MG63 (cell line): ENCODE measurements at regions not wholly inside any gene's neighbourhood (a gene's known extent, or its start where the extent isn't known, plus 50 kb on each side); places are given as distances from the start of the nearest gene placed in this dataset.
"Not testable (repeated sequence)": the region's sequence is repeated elsewhere in the genome, so short reads cannot be mapped to it uniquely, and the experiment has no call there.

ENCODE experiments used
- DNase-seq: peaks from one replicate; pipeline ENCODE4 v3.0.0-alpha.2; 2020
- H3K27me3 ChIP-seq: fragments of 250-450 bp; sonication (Bioruptor Pico); 2 replicates; pipeline ENCODE4 v1.5.1; 2020; ENCODE audit warnings: mild to moderate bottlenecking, moderate library complexity
- H3K36me3 ChIP-seq: fragments of 250-450 bp; sonication (Bioruptor Pico); 2 replicates; pipeline ENCODE4 v1.5.1; 2020; ENCODE audit warnings: mild to moderate bottlenecking, moderate library complexity
- H3K4me3 ChIP-seq: fragments of 250-450 bp; sonication (Bioruptor Pico); 2 replicates; pipeline ENCODE4 v1.5.1; 2020; ENCODE audit warnings: mild to moderate bottlenecking, moderate library complexity
- H3K9me3 ChIP-seq: fragments of 250-450 bp; sonication (Bioruptor Pico); 2 replicates; pipeline ENCODE4 v1.5.1; 2020; ENCODE audit warnings: mild to moderate bottlenecking, moderate library complexity

DNA sequence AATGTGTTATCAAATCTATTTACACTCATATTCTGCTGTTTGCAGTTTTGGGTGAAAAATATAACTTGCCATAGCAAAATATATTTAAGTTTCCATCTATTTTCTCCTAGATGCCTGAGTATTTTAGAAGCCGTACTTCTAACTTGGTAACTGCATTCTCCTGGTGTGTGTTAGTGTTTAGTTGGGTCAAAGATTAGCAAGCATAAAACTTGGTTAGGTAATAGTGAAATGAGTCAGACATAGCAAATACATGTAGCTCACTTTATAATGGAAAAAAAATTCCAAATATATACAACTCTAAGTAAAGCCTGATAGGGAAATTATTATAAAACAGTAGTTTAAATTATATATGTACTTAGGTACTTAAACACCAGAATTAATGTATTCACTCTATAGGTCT lies 640.7 kb upstream of the ST8SIA4 start:
- Histone ChIP-seq H3K9me3 (no peaks in the 10 kb centered on the region), H3K27me3 (no peaks in the 10 kb centered on the region), H3K4me3 (no peak overlapping the region), H3K36me3 (no peaks in the 10 kb centered on the region)
- DNase-seq, result no peak

DNA sequence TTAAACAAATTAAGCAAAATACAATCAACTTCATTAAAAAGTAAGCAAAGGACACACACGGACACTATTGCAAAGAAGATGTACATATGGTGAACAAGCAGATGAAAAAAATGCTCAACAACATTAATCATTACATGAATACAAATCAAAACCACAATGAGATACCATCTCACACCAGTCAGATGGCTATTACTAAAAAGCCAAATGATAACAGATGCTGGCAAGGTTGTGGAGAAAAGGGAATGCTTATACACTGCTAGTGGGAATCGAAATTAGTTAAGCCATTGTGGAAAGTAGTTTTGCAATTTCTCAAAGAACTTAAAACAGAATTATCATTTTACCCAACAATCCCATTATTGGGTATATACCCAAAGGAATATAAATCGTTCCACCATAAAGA lies 636.2 kb upstream of the ST8SIA4 start:
- Histone ChIP-seq H3K27me3 (no peaks in the 10 kb centered on the region), H3K9me3 (no peaks in the 10 kb centered on the region), H3K36me3 (no peaks in the 10 kb centered on the region), H3K4me3 (no peak overlapping the region)
- no peak for DNase-seq

DNA sequence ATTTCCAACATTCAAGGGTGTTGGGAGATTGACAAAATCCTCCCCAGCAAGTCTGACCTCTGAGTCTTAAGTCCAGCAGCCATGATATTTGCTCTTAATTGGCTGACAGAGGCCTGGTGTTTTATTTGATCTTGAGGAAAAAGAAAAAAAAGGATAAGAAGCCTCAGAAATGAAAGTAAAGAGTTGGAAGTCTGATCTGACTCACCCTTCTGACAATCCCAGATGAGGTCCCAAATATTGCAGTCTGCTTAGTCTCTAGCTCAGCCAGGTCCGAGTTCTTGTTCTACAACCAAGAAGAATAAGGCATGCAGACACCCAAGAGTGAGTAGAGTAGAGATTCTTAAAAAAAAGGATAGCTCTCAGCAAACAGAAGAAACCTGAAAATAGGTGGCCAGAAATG lies 632.5 kb upstream of the ST8SIA4 start:
- Histone ChIP-seq H3K4me3 (no peak overlapping the region), H3K27me3 (no peaks in the 10 kb centered on the region; the same call in 1 of the 2 replicates), H3K9me3 (no peaks in the 10 kb centered on the region), H3K36me3 (no peaks in the 10 kb centered on the region)
- DNase-seq, result no peak

DNA sequence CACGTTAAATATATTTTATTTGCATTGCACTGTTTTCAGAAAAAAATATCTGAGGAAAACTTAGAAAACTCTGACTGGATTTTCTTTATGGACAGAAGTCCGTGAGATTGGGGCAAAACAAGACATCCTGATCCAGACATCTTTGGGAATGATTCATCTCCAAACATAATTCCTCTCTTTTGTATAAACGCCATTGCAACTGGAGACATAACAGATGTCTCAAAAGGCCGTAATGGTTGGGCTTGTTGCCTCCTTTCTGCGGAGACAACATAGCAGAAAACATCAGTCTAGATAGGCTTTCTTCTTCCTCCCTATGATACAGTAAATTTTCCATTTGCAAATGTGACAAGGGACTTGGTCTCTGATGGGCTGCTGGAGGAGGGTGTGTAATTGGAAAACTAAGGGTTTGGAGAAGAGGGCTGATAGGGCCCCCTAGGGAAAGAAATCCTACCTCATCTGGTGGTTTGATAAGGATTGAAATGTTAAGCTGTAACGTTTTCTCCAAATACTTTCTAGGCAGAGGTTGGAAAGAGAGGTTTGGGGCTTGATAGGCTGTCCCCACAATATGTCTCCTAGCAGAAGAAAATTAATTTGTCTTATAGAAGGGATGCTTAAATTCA lies 631.5 kb upstream of the ST8SIA4 start:
- H3K9me3 ChIP-seq, result no peaks in the 10 kb centered on the region
- no peak overlapping the region for H3K4me3 ChIP-seq
- no peaks in the 10 kb centered on the region for H3K36me3 ChIP-seq
- DNase-seq, result no peak
- no peaks in the 10 kb centered on the region; the same call in 1 of the 2 replicates for H3K27me3 ChIP-seq

DNA sequence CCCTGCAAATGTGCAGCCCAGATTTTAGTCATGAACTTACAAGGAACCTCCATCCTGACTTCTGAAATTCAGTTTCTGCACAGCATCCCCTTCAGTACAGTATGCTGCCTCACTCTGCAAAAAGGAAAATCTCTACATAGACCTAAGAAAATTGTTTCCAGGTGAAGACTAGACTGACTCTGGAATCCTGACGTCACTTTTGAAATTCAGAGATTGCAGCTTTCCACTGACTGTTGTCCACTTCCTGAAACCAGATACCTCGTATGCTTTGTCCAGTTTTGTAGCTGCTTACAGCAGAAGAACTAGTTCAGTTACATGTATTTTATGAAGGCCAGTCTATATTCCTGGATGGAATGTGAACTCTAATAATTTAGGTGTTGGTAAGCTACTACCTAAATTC lies 629.3 kb upstream of the ST8SIA4 start:
- no peaks in the 10 kb centered on the region for H3K36me3 ChIP-seq
- H3K4me3 ChIP-seq, result no peak overlapping the region
- no peak for DNase-seq
- H3K27me3 ChIP-seq, result no peaks in the 10 kb centered on the region; the same call in 1 of the 2 replicates
- no peaks in the 10 kb centered on the region for H3K9me3 ChIP-seq

DNA sequence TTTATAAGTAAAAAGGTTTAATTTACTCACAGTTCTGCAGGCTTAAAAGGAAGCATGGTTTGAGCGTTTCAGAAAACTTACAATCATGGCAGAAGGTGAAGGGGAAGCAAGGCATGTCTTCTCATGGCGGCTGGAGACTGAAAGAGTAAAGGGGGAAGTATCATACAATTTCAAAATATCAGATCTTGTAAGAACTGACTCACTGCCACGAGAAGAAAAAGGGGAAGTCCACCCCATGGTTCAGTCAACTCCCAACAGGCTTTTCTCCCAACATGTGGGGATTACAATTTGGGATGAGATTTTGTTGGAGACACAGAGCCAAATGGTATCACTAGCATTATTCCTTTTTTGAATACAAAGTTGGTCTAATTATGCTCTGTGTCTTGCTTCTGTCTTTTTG lies 627.9 kb upstream of the ST8SIA4 start:
- DNase-seq, result no peak
- Histone ChIP-seq H3K9me3 (no peaks in the 10 kb centered on the region), H3K4me3 (no peak overlapping the region), H3K36me3 (no peaks in the 10 kb centered on the region), H3K27me3 (no peaks in the 10 kb centered on the region; the same call in 1 of the 2 replicates)

DNA sequence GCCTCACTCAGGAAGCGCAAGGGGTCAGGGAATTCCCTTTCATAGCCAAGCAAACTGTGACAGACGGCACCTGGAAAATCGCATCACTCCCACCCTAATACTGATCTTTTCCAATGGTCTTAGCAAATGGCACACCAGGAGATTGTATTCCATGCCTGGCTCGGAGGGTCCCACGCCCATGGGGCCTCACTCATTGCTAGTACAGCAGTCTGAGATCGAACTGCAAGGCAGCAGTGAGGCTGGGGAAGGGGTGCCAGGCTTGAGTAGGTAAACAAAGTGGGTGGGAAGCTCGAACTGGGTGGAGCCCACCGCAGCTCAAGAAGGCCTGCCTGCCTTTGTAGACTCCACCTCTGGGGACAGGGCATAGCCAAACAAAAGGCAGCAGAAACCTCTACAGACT lies 626.0 kb upstream of the ST8SIA4 start:
- not testable (repeated sequence) for H3K36me3 ChIP-seq, H3K27me3 ChIP-seq, H3K4me3 ChIP-seq, H3K9me3 ChIP-seq, DNase-seq

DNA sequence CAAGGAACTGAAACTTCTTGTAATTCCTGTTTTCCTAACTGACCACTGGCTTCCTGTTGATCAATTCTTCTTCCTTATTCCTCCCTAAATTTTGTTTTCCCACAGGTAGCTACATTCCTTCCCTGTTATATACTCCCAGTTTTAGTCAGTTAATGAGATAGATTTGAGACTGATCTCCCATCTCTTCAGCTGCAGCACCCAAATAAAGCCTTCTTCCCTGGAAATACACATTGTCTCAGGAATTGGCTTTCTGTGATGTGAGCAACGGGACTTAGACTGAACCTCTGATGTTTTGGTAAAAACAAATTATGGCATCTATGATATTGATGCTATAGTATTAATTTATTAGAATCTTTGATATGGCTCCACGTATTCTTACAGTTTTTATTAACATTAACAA lies 617.3 kb upstream of the ST8SIA4 start:
- Histone ChIP-seq H3K9me3 (peaks cover 10% of the 10 kb centered on the region), H3K27me3 (no peaks in the 10 kb centered on the region)
- no peak for DNase-seq

DNA sequence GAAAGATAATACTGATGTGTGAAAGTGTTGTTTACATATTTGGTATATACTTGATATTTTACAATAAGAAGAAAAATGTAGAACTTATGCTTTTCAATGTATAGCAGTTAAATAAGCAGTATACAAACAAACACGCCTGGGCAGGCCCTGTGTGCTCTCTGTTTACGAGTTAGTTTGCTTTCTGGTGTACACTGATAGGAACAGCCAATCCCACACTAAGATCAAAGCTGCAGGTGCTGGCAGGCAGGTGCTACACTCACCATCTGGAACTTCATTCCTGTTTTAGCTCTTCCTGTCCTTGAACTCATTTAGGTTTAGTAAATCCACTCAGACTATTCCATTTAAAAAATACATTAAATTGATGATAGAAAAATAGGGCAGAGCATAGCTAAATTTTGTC lies 614.7 kb upstream of the ST8SIA4 start:
- no peak overlapping the region for H3K4me3 ChIP-seq
- no peaks in the 10 kb centered on the region for H3K27me3 ChIP-seq

More for the DNA sequence above, 617.3 kb upstream of the ST8SIA4 start:
- H3K36me3 ChIP-seq, result no peaks in the 10 kb centered on the region
- H3K4me3 ChIP-seq, result no peak overlapping the region

DNA sequence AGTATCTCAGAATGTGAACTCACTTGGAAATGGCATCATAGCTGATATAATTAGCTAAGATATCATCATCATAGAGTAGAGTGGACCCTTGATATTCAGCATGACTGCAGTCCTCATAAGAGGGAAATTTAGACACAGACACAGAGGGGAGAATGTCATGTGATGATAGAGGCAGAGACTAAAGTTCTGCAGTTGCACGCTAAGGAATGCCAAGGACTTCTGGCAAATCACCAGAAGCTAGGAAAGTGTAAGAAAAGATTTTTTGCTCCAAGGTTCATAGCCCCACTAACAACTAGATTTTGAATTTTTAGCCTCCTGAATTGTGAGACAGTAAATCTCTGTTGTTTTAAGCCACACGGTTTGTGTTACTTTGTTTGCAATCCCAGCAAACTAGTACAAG lies 612.6 kb upstream of the ST8SIA4 start:
- no peak for DNase-seq
- H3K36me3 ChIP-seq, result no peaks in the 10 kb centered on the region
- no peak overlapping the region for H3K4me3 ChIP-seq
- no peaks in the 10 kb centered on the region for H3K27me3 ChIP-seq
- H3K9me3 ChIP-seq, result peaks cover 6% of the 10 kb centered on the region

More for the DNA sequence above, 614.7 kb upstream of the ST8SIA4 start:
- Histone ChIP-seq H3K36me3 (no peaks in the 10 kb centered on the region), H3K9me3 (peaks cover 10% of the 10 kb centered on the region)
- no peak for DNase-seq

DNA sequence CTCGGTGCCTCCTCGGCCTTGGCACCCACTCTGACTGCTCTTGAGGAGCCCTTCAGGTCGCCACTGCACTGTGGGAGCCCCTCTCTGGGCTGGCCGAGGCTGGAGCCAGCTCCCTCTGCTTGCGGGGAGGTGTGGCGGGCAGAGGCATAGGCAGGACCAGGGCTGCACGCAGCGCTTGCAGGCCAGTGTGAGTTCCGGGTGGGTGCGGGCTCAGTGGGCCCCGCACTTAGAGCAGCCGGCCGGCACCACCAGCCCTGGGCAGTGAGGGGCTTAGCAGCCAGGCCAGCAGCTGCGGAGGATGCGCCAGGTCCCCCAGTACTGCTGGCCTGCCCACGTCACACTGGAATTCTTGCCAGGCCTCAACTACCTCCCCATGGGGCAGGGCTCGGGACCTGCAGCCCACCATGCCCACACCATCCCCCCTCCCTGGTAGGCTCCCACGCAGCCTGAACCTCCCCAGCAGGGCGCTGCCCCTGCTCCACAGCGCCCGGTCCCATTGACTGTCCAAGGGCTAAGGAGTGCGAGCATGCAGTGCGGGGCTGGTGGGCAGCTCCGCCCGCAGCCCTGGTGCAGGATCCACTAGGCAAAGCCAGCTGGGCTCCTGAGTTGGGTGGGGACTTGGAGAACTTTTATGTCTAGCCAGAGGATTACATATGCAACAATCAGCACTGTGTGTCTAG lies 602.9 kb upstream of the ST8SIA4 start:
- no peaks in the 10 kb centered on the region for H3K27me3 ChIP-seq
- 0 out of 2 replicates have a peak, but pooled peaks cover 2% of the 10 kb centered on the region for H3K9me3 ChIP-seq
- H3K36me3 ChIP-seq, result no peaks in the 10 kb centered on the region
- DNase-seq, result no peak
- H3K4me3 ChIP-seq, result no peak overlapping the region

DNA sequence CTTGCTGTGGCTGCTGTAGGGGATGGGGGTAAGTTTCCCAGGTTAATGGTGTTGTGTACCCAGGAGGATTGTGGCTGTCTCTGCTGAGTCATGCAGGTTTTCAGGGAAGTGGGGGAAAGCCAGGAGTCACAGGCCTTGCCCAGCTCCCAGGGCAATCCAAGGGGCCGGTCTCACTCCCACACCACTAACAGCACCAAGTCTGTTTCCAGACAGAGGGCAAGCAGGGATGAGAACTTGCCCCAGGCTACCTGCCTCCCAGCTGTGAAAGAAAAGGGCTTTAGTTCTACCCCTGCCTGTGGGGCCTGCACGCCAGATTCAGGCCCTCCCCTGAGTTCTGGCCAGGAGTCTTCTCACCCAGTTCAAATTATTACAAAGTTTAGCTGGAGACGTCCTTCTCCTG lies 579.8 kb upstream of the ST8SIA4 start:
- DNase-seq, result no peak
- Histone ChIP-seq H3K4me3 (no peak overlapping the region), H3K36me3 (no peaks in the 10 kb centered on the region), H3K27me3 (0 out of 2 replicates have a peak, but pooled peaks cover 2% of the 10 kb centered on the region), H3K9me3 (no peaks in the 10 kb centered on the region)

DNA sequence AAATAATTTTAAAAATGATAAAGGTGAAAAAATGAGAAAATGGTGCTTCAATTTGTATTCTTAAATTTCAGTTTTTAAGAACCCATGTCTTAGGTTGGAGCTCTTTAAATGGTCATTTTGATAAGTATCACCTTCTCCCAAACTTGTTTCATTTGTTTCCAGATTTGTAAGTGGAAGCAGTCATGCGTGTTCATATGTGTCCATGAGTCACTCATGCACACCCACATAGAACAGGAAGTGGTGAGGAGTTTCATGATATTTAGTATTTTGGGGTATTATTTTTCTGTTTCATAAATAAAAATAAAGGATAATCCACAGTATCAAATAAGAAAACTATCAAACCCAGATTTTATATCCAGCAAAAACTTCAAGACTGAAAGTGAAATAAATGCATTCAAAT lies 570.4 kb upstream of the ST8SIA4 start:
- no peak overlapping the region for H3K4me3 ChIP-seq
- no peaks in the 10 kb centered on the region for H3K9me3 ChIP-seq
- no peak for DNase-seq
- no peaks in the 10 kb centered on the region for H3K27me3 ChIP-seq
- no peaks in the 10 kb centered on the region for H3K36me3 ChIP-seq

DNA sequence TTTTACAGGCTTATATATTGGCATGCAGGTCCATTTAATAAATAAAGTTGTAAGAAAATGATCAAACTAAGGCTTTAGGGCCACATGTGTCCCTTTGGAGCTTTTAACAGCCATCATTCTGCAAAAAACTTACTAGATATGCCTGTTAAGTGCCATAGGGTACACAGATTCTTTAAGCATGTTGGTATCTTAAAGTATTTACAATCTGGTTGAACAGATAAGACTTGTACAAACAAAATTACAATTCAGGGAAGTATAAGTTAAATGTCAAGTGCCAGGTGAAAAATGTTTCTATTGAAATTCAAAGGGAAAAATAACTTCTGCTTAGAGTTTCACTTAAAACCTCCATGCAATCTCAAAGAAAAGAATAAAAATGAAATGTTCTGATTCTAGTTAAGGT lies 558.4 kb upstream of the ST8SIA4 start:
- DNase-seq, result no peak
- H3K9me3 ChIP-seq, result no peaks in the 10 kb centered on the region
- H3K27me3 ChIP-seq, result no peaks in the 10 kb centered on the region
- H3K36me3 ChIP-seq, result no peaks in the 10 kb centered on the region
- H3K4me3 ChIP-seq, result no peak overlapping the region

DNA sequence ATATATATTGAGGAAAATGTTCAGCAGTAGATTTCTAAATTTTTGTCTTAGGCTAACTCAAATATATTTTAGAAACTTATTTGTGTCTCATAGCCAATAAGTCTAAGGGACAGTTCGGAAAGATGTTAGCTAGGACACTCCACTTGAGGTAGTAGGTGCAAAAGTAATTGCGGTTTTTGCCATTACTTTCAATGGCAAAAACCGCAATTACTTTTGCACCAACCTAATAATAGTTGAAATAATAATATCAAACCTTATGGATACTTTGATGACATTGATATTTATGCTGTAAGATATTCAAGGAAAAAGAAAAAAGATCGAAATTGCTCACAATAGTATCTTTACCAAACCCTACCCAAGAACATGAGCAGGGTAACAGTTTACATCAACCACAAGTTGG lies 555.5 kb upstream of the ST8SIA4 start:
- no peaks in the 10 kb centered on the region for H3K9me3 ChIP-seq

DNA sequence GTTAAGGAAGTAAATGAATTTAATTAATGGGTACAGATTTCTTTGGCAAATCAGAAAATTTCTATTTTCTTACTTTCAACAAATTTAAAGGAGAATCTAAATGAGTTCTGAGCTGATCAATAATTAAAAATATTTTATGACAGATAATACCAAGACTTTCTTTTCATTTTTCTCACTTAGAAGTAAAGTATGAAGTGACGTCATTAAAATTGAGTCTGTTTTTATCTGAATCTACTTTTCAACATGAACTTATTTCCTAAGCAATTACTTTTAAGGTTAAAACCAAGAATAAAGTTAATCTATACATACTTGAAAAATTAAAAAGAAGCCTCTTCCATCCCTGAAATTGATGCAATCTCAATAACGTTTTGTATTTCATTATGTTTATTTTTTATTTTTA lies 552.8 kb upstream of the ST8SIA4 start:
- no peak overlapping the region for H3K4me3 ChIP-seq

More for the DNA sequence above, 555.5 kb upstream of the ST8SIA4 start:
- no peak for DNase-seq
- H3K36me3 ChIP-seq, result no peaks in the 10 kb centered on the region
- no peak overlapping the region for H3K4me3 ChIP-seq
- no peaks in the 10 kb centered on the region for H3K27me3 ChIP-seq

DNA sequence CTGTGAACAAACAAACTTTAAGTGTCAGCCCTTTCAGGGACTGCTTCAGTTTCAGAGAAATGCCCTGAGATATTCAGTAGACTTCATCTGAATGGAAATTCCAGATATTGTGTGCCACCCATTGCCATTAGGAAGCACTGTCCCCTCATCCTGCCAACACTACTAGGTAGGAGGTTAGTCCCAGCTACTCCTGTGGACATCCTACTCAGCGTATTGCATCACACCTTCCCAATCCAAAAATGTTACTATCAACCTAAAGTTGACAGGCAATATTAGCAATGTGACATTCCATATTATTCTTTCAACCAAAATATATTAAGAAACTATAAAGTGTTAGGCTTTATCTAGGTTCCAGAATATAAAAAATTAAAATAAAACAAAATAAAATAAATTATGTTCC lies 552.0 kb upstream of the ST8SIA4 start:
- Histone ChIP-seq H3K9me3 (no peaks in the 10 kb centered on the region), H3K27me3 (no peaks in the 10 kb centered on the region)

More for the DNA sequence above, 552.8 kb upstream of the ST8SIA4 start:
- DNase-seq, result no peak
- no peaks in the 10 kb centered on the region for H3K27me3 ChIP-seq
- H3K9me3 ChIP-seq, result no peaks in the 10 kb centered on the region
- H3K36me3 ChIP-seq, result no peaks in the 10 kb centered on the region

DNA sequence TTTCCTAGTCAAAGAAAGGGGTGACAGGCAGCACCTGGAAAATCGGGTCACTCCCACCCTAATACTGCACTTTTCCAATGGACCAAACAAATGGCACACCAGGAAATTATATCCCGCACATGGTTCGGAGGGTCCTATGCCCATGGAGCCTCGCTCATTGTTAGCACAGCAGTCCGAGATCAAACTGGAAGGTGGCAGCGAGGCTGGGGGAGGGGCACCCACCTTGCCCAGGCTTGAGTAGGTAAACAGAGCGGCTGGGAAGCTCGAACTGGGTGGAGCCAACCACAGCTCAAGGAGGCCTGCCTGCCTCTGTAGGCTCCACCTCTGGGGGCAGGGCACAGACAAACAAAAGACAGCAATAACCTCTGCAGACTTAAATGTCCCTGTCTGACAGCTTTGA lies 539.2 kb upstream of the ST8SIA4 start:
- not testable (repeated sequence) for H3K36me3 ChIP-seq, DNase-seq, H3K9me3 ChIP-seq, H3K27me3 ChIP-seq, H3K4me3 ChIP-seq

More for the DNA sequence above, 552.0 kb upstream of the ST8SIA4 start:
- no peak for DNase-seq
- Histone ChIP-seq H3K36me3 (no peaks in the 10 kb centered on the region), H3K4me3 (no peak overlapping the region)
